ENCODE measurements at regions not wholly inside any gene's neighbourhood (a gene's known extent, or its start where the extent isn't known, plus 50 kb on each side); places are given as distances from the start of the nearest gene placed in this dataset.

- Histone ChIP-seq H3K9ac (no peak overlapping the region), H2AFZ (no peak overlapping the region), H3K27ac (no peak overlapping the region), H4K20me1 (ENCODE audit: insufficient read depth) (no peaks in the 10 kb centered on the region), H3K79me2 (ENCODE audit: insufficient read depth) (no peaks in the 10 kb centered on the region), H3K4me3 (no peak overlapping the region), H3K9me2 (ENCODE audit: insufficient read depth) (no peaks in the 10 kb centered on the region), H3K36me3 (ENCODE audit: low read depth) (no peaks in the 10 kb centered on the region), H3F3A (ENCODE audit: insufficient read depth) (no peaks in the 10 kb centered on the region), H3K4me1 (ENCODE audit: insufficient read depth) (no peaks in the 10 kb centered on the region), H3K27me3 (replicated peaks; ENCODE audit: insufficient read depth) (no peaks in the 10 kb centered on the region), H3K9me3 (ENCODE audit: low read depth) (no peaks in the 10 kb centered on the region), H3K4me2 (ENCODE audit: unreplicated experiment) (no peak overlapping the region)
- TF ChIP-seq EZH2 (IDR thresholded peaks at IDR 0.05; ENCODE audit: insufficient read depth, poor library complexity, severe bottlenecking) (no peak), EZH2phosphoT487 (IDR thresholded peaks at IDR 0.05; ENCODE audit: insufficient read depth, low read depth) (no peak)
- DNase-seq, result peak; percentile 19
- in situ Hi-C loops (cut with MboI), result no loop called here
- WGBS, 2 experiments (ENCODE audit: low coverage in 1 of 2, low lambda C conversion rate in 2 of 2, missing lambda C conversion rate in 2 of 2), result 66 to 69% methylated on average over 5 of the region's 5 CpGs
These were observed 78.2 kb upstream of the VEPH1 start for GRCh38 chr3:157581371-157581770.

DNA sequence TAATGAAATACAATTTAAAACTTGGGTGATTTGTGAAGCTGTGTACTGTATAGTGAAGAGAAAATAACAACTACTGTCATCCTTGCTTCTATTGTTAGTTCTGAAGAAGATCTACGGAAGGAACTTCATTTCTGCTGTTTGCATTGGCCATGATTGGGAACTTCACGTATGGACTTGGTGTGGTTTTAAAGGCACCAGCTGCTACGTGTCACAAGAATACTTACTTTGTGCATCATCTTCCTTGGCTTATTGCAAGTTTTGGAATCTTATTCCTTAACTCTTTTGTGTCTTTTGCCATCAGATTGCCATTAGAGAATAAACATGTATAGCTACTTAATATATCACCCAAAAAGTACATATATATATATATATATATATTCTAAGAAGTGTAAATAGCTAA lies 75.0 kb upstream of the VEPH1 start:
- H3K79me2 ChIP-seq (ENCODE audit: insufficient read depth), result no peaks in the 10 kb centered on the region
- H3K27me3 ChIP-seq (replicated peaks; ENCODE audit: insufficient read depth), result no peaks in the 10 kb centered on the region
- no peak overlapping the region for H3K27ac ChIP-seq
- no peak overlapping the region for H2AFZ ChIP-seq
- H3K4me1 ChIP-seq (ENCODE audit: insufficient read depth), result 0 out of 2 replicates have a peak, but pooled peaks cover 7% of the 10 kb centered on the region
- no peak overlapping the region for H3K4me3 ChIP-seq
- TF ChIP-seq EZH2 (IDR thresholded peaks at IDR 0.05; ENCODE audit: insufficient read depth, poor library complexity, severe bottlenecking) (no peak), EZH2phosphoT487 (IDR thresholded peaks at IDR 0.05; ENCODE audit: insufficient read depth, low read depth) (no peak)
- H3K9me2 ChIP-seq (ENCODE audit: insufficient read depth), result no peaks in the 10 kb centered on the region
- in situ Hi-C loops (cut with MboI), result no loop called here
- no peaks in the 10 kb centered on the region for H3F3A ChIP-seq (ENCODE audit: insufficient read depth)
- no peak overlapping the region for H3K4me2 ChIP-seq (ENCODE audit: unreplicated experiment)
- H4K20me1 ChIP-seq (ENCODE audit: insufficient read depth), result no peaks in the 10 kb centered on the region
- no peak overlapping the region for H3K9ac ChIP-seq
- no peaks in the 10 kb centered on the region for H3K9me3 ChIP-seq (ENCODE audit: low read depth)
- 74 to 81% methylated on average over 3 of the region's 3 CpGs for WGBS, 2 experiments (ENCODE audit: low coverage in 1 of 2, low lambda C conversion rate in 2 of 2, missing lambda C conversion rate in 2 of 2)
- no peaks in the 10 kb centered on the region for H3K36me3 ChIP-seq (ENCODE audit: low read depth)
- DNase-seq, result no peak

DNA sequence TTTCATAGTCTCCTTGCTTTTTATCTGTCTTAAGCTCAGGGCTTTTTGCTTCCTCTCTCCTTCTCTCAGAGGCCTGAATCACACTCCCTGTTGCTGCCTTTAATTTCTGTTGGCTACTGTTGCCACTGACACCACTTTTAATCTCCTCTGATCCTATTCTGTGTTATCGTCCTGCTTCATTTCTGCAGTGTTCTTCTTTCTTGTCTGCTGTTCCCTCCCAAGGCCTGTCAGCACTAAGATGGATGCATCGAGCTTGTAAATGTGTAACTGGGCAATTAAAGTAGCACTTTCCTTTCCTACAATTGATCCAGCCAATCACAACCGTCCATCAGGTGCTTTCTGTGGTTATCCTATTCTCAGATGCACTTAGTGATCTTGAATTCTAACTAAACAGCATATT lies 71.3 kb upstream of the VEPH1 start:
- H3K79me2 ChIP-seq (ENCODE audit: insufficient read depth), result no peaks in the 10 kb centered on the region
- H3K4me2 ChIP-seq (ENCODE audit: unreplicated experiment), result no peak overlapping the region
- H3K36me3 ChIP-seq (ENCODE audit: low read depth), result no peaks in the 10 kb centered on the region
- no peak overlapping the region for H3K9ac ChIP-seq
- no peaks in the 10 kb centered on the region for H3K9me3 ChIP-seq (ENCODE audit: low read depth)
- no peaks in the 10 kb centered on the region for H3K9me2 ChIP-seq (ENCODE audit: insufficient read depth)
- TF ChIP-seq EZH2 (IDR thresholded peaks at IDR 0.05; ENCODE audit: insufficient read depth, poor library complexity, severe bottlenecking), result no peak
- no peak for TF ChIP-seq EZH2phosphoT487 (IDR thresholded peaks at IDR 0.05; ENCODE audit: insufficient read depth, low read depth)
- no peaks in the 10 kb centered on the region for H3F3A ChIP-seq (ENCODE audit: insufficient read depth)
- H3K27ac ChIP-seq, result no peak overlapping the region
- H3K27me3 ChIP-seq (replicated peaks; ENCODE audit: insufficient read depth), result no peaks in the 10 kb centered on the region
- in situ Hi-C loops (cut with MboI), result no loop called here
- no peak overlapping the region for H2AFZ ChIP-seq
- DNase-seq, result no peak
- 68% methylated on average over 3 of the region's 3 CpGs for WGBS, 2 experiments (ENCODE audit: low coverage in 1 of 2, low lambda C conversion rate in 2 of 2, missing lambda C conversion rate in 2 of 2)
- H3K4me3 ChIP-seq, result no peak overlapping the region
- H4K20me1 ChIP-seq (ENCODE audit: insufficient read depth), result no peaks in the 10 kb centered on the region
- H3K4me1 ChIP-seq (ENCODE audit: insufficient read depth), result 0 out of 2 replicates have a peak, but pooled peaks cover 7% of the 10 kb centered on the region

- Histone ChIP-seq H3K9ac (no peak overlapping the region), H3K27me3 (replicated peaks; ENCODE audit: insufficient read depth) (no peaks in the 10 kb centered on the region), H3K27ac (no peak overlapping the region), H3K4me1 (ENCODE audit: insufficient read depth) (0 out of 2 replicates have a peak, but pooled peaks cover 7% of the 10 kb centered on the region), H3K9me3 (ENCODE audit: low read depth) (no peaks in the 10 kb centered on the region), H3K4me2 (ENCODE audit: unreplicated experiment) (no peak overlapping the region), H2AFZ (no peak overlapping the region), H3F3A (ENCODE audit: insufficient read depth) (no peaks in the 10 kb centered on the region), H3K4me3 (no peak overlapping the region), H3K9me2 (ENCODE audit: insufficient read depth) (no peaks in the 10 kb centered on the region), H4K20me1 (ENCODE audit: insufficient read depth) (no peaks in the 10 kb centered on the region), H3K36me3 (ENCODE audit: low read depth) (no peaks in the 10 kb centered on the region), H3K79me2 (ENCODE audit: insufficient read depth) (no peaks in the 10 kb centered on the region)
- 52 to 61% methylated on average over 1 of the region's 1 CpG for WGBS, 2 experiments (ENCODE audit: low coverage in 1 of 2, low lambda C conversion rate in 2 of 2, missing lambda C conversion rate in 2 of 2)
- in situ Hi-C loops (cut with MboI), result no loop called here
- TF ChIP-seq EZH2 (IDR thresholded peaks at IDR 0.05; ENCODE audit: insufficient read depth, poor library complexity, severe bottlenecking) (no peak), EZH2phosphoT487 (IDR thresholded peaks at IDR 0.05; ENCODE audit: insufficient read depth, low read depth) (no peak)
- DNase-seq, result peak; percentile 24
These were observed 70.7 kb upstream of the VEPH1 start for GRCh38 chr3:157573780-157574378.
